ENCODE measurements at regions not wholly inside any gene's neighbourhood (a gene's known extent, or its start where the extent isn't known, plus 50 kb on each side); places are given as distances from the start of the nearest gene placed in this dataset.

DNA sequence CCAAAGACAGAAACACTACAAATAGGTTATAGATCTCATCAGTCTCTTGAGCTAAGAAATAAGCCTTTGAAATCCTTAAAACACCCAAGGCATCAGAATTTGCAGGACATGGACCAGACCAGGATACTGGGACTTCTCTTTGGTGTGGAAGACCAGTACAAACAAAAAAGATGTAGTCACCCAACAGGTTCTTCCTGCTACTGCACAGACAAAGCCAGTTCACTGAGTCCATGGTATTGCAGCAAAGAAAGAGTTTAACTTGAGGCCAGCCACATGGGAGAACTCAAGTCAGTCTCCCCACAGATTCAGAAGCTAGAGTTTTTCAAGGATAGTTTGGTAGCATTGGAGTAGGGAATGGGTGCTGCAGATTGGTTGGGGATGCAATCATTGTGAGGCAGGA is 169.6 kb upstream of the NDUFV2 start:
- no peaks in the 10 kb centered on the region for H3K9me3 ChIP-seq (ENCODE audit: control insufficient read depth, insufficient read depth, low read depth, low read length)
- CTCF ChIA-PET: interaction anchor here (0.5 to 0.6 kb wide), 4 partner anchors 84 to 275 kb away, joined by 3 to 6 read pairs (median 4); no protein-coding TSS in a partner anchor
- POLR2A ChIA-PET: no interaction called here

DNA sequence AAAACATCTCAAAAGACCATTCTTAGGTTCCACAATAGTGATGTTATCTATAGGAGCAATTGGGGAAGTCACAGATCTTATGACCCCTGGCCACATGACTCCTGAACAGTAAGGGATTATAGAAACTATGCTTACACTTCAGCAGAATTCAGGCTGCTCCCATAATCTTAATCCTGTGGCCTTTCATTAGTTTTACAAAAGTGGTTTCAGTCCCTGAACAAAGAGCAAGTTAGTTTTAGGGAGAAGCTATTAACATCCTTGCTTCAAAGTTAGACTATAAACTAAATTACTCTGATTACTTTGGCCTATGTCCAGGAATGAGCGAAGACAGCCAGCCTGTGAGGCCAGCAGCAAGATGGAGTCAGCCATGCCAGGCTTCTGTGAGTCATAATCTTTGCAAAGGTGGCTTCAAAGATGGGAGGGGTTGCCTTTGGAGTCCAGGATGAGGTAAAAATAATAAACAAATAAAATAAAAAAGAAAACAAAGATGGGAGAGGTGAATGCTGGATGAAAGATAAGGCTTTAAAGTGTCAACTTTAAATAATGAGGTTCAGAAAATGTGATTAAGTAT is 168.7 kb upstream of the NDUFV2 start:
- no peaks in the 10 kb centered on the region for H3K36me3 ChIP-seq (ENCODE audit: control insufficient read depth in 2 of 2, insufficient read depth in 1 of 2, low read length in 2 of 2)
- H3K27ac ChIP-seq (ENCODE audit: extremely low read depth, low read depth, low read length): no peak overlapping the region
- H3K9me3 ChIP-seq (ENCODE audit: control insufficient read depth, insufficient read depth, low read depth, low read length): no peaks in the 10 kb centered on the region
- ChIA-PET POLR2A (no interaction called here), CTCF (no interaction called here)
- no peak overlapping the region for H3K4me3 ChIP-seq (ENCODE audit: low read depth, low read length)
- H3K4me1 ChIP-seq (ENCODE audit: control insufficient read depth, insufficient read depth, low read length): peaks cover 5% of the 10 kb centered on the region
- TF ChIP-seq MZF1 (tag by site-specific recombination; IDR thresholded peaks at IDR 0.05; ENCODE audit: borderline replicate concordance) (no peak), FEZF1 (tag by site-specific recombination; IDR thresholded peaks at IDR 0.05) (0 out of 2 replicates have a peak, but pooled peaks have one; percentile 17), ZNF626 (tag by site-specific recombination; IDR thresholded peaks at IDR 0.05) (no peak), ZXDB (tag by site-specific recombination; IDR thresholded peaks at IDR 0.05) (peak; percentile 43; the same call in 1 of the 2 replicates), GLIS1 (tag by site-specific recombination; IDR thresholded peaks at IDR 0.05) (0 out of 2 replicates have a peak, but pooled peaks have one; percentile 34), ZBTB48 (tag by site-specific recombination; IDR thresholded peaks at IDR 0.05) (0 out of 2 replicates have a peak, but pooled peaks have one; percentile 16), GFI1B (tag by site-specific recombination; IDR thresholded peaks at IDR 0.05) (no peak), ZNF843 (tag by site-specific recombination; IDR thresholded peaks at IDR 0.05) (0 out of 2 replicates have a peak, but pooled peaks have one; percentile 21), YY2 (tag by site-specific recombination; IDR thresholded peaks at IDR 0.05) (peak; percentile 50; the same call in 1 of the 2 replicates)
- TF ChIP-seq, protein P1, sequence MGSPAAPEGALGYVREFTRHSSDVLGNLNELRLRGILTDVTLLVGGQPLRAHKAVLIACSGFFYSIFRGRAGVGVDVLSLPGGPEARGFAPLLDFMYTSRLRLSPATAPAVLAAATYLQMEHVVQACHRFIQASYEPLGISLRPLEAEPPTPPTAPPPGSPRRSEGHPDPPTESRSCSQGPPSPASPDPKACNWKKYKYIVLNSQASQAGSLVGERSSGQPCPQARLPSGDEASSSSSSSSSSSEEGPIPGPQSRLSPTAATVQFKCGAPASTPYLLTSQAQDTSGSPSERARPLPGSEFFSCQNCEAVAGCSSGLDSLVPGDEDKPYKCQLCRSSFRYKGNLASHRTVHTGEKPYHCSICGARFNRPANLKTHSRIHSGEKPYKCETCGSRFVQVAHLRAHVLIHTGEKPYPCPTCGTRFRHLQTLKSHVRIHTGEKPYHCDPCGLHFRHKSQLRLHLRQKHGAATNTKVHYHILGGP (tag by site-specific recombination; IDR thresholded peaks at IDR 0.05): peak; percentile 18; the same call in 1 of the 2 replicates
- TF ChIP-seq, protein P2, sequence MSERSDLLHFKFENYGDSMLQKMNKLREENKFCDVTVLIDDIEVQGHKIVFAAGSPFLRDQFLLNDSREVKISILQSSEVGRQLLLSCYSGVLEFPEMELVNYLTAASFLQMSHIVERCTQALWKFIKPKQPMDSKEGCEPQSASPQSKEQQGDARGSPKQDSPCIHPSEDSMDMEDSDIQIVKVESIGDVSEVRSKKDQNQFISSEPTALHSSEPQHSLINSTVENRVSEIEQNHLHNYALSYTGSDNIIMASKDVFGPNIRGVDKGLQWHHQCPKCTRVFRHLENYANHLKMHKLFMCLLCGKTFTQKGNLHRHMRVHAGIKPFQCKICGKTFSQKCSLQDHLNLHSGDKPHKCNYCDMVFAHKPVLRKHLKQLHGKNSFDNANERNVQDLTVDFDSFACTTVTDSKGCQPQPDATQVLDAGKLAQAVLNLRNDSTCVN (tag by site-specific recombination; optimal IDR thresholded peaks at IDR 0.05): no peak
- TF ChIP-seq, protein P3, sequence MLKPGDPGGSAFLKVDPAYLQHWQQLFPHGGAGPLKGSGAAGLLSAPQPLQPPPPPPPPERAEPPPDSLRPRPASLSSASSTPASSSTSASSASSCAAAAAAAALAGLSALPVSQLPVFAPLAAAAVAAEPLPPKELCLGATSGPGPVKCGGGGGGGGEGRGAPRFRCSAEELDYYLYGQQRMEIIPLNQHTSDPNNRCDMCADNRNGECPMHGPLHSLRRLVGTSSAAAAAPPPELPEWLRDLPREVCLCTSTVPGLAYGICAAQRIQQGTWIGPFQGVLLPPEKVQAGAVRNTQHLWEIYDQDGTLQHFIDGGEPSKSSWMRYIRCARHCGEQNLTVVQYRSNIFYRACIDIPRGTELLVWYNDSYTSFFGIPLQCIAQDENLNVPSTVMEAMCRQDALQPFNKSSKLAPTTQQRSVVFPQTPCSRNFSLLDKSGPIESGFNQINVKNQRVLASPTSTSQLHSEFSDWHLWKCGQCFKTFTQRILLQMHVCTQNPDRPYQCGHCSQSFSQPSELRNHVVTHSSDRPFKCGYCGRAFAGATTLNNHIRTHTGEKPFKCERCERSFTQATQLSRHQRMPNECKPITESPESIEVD (tag by site-specific recombination; IDR thresholded peaks at IDR 0.05): peak; percentile 57; the same call in 1 of the 2 replicates
- TF ChIP-seq, protein P4, sequence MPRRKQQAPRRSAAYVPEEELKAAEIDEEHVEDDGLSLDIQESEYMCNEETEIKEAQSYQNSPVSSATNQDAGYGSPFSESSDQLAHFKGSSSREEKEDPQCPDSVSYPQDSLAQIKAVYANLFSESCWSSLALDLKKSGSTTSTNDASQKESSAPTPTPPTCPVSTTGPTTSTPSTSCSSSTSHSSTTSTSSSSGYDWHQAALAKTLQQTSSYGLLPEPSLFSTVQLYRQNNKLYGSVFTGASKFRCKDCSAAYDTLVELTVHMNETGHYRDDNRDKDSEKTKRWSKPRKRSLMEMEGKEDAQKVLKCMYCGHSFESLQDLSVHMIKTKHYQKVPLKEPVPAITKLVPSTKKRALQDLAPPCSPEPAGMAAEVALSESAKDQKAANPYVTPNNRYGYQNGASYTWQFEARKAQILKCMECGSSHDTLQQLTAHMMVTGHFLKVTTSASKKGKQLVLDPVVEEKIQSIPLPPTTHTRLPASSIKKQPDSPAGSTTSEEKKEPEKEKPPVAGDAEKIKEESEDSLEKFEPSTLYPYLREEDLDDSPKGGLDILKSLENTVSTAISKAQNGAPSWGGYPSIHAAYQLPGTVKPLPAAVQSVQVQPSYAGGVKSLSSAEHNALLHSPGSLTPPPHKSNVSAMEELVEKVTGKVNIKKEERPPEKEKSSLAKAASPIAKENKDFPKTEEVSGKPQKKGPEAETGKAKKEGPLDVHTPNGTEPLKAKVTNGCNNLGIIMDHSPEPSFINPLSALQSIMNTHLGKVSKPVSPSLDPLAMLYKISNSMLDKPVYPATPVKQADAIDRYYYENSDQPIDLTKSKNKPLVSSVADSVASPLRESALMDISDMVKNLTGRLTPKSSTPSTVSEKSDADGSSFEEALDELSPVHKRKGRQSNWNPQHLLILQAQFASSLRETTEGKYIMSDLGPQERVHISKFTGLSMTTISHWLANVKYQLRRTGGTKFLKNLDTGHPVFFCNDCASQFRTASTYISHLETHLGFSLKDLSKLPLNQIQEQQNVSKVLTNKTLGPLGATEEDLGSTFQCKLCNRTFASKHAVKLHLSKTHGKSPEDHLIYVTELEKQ (tag by site-specific recombination; IDR thresholded peaks at IDR 0.05; ENCODE audit: borderline replicate concordance): no peak
- TF ChIP-seq, protein P5, sequence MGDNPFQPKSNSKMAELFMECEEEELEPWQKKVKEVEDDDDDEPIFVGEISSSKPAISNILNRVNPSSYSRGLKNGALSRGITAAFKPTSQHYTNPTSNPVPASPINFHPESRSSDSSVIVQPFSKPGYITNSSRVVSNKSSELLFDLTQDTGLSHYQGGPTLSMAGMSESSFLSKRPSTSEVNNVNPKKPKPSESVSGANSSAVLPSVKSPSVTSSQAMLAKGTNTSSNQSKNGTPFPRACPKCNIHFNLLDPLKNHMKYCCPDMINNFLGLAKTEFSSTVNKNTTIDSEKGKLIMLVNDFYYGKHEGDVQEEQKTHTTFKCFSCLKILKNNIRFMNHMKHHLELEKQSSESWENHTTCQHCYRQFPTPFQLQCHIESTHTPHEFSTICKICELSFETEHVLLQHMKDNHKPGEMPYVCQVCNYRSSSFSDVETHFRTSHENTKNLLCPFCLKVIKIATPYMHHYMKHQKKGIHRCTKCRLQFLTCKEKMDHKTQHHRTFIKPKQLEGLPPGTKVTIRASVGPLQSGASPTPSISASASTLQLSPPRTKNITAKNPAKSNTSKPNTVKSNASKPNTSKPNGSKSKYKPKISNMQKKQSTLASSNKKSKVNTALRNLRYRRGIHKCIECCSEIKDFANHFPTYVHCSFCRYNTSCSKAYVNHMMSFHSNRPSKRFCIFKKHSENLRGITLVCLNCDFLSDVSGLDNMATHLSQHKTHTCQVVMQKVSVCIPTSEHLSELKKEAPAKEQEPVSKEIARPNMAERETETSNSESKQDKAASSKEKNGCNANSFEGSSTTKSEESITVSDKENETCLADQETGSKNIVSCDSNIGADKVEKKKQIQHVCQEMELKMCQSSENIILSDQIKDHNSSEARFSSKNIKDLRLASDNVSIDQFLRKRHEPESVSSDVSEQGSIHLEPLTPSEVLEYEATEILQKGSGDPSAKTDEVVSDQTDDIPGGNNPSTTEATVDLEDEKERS (tag by site-specific recombination; IDR thresholded peaks at IDR 0.05): no peak
- TF ChIP-seq, protein P6, sequence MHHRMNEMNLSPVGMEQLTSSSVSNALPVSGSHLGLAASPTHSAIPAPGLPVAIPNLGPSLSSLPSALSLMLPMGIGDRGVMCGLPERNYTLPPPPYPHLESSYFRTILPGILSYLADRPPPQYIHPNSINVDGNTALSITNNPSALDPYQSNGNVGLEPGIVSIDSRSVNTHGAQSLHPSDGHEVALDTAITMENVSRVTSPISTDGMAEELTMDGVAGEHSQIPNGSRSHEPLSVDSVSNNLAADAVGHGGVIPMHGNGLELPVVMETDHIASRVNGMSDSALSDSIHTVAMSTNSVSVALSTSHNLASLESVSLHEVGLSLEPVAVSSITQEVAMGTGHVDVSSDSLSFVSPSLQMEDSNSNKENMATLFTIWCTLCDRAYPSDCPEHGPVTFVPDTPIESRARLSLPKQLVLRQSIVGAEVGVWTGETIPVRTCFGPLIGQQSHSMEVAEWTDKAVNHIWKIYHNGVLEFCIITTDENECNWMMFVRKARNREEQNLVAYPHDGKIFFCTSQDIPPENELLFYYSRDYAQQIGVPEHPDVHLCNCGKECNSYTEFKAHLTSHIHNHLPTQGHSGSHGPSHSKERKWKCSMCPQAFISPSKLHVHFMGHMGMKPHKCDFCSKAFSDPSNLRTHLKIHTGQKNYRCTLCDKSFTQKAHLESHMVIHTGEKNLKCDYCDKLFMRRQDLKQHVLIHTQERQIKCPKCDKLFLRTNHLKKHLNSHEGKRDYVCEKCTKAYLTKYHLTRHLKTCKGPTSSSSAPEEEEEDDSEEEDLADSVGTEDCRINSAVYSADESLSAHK (tag by site-specific recombination; IDR thresholded peaks at IDR 0.05): peak; percentile 62; the same call in 1 of the 2 replicates

More for the DNA sequence above, 169.6 kb upstream of the NDUFV2 start:
- TF ChIP-seq ZNF514 (tag by site-specific recombination; IDR thresholded peaks at IDR 0.05): no peak
- TF ChIP-seq ZNF777 (tag by site-specific recombination; IDR thresholded peaks at IDR 0.05; ENCODE audit: borderline replicate concordance): no peak
- TF ChIP-seq WT1 (tag by site-specific recombination; IDR thresholded peaks at IDR 0.05): no peak
- no peak for TF ChIP-seq OSR2 (tag by site-specific recombination; IDR thresholded peaks at IDR 0.05)
- Histone ChIP-seq H3K27ac (ENCODE audit: extremely low read depth, low read depth, low read length) (no peak overlapping the region), H3K4me1 (ENCODE audit: control insufficient read depth, insufficient read depth, low read length) (peaks cover 5% of the 10 kb centered on the region), H3K36me3 (ENCODE audit: control insufficient read depth in 2 of 2, insufficient read depth in 1 of 2, low read length in 2 of 2) (no peaks in the 10 kb centered on the region), H3K4me3 (ENCODE audit: low read depth, low read length) (no peak overlapping the region)
